ENCODE measurements at regions not wholly inside any gene's neighbourhood (a gene's known extent, or its start where the extent isn't known, plus 50 kb on each side); places are given as distances from the start of the nearest gene placed in this dataset.

DNA sequence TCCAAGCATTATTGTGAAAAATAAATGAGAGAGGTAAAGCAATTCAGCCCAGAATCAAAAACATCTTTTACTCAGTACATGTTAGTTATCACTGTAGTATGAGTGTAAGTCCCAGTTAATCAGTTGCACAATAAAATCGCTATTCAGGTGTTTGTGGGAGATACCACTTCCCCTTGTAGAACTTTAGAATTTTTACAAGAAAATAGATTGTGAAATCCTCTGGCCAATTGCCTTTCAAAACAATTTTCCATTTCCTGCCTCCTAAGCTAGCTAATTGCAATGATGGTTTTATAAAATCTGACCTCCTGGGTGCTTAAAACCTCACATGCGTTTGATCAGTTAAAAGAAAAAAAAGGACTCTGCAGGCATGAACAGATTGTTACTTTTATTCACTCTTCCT, 332.5 kb downstream of the PID1 start:
- ATAC-seq: no peak
- no peak for TF ChIP-seq TSHZ2 (CRISPR knock-in tag; IDR thresholded peaks at IDR 0.05)
- no peak for TF ChIP-seq ZNF8 (CRISPR knock-in tag; IDR thresholded peaks at IDR 0.05)
- TF ChIP-seq PATZ1 (CRISPR knock-in tag; IDR thresholded peaks at IDR 0.05; ENCODE audit: borderline replicate concordance): no peak
- TF ChIP-seq OSR1 (CRISPR knock-in tag; IDR thresholded peaks at IDR 0.05): no peak
- TF ChIP-seq RARB (CRISPR knock-in tag; IDR thresholded peaks at IDR 0.05): no peak
- TF ChIP-seq ZNF70 (CRISPR knock-in tag; IDR thresholded peaks at IDR 0.05): no peak
- TF ChIP-seq ZNF565 (CRISPR knock-in tag; conservative IDR thresholded peaks at IDR 0.05; ENCODE audit: low read depth): no peak
- no peak for TF ChIP-seq ARNTL (CRISPR knock-in tag; IDR thresholded peaks at IDR 0.05; ENCODE audit: borderline replicate concordance, low read depth)
- no peak for TF ChIP-seq ISL1 (CRISPR knock-in tag; IDR thresholded peaks at IDR 0.05)
- no peak for TF ChIP-seq ZFP30 (CRISPR knock-in tag; IDR thresholded peaks at IDR 0.05)
- TF ChIP-seq, protein P1, sequence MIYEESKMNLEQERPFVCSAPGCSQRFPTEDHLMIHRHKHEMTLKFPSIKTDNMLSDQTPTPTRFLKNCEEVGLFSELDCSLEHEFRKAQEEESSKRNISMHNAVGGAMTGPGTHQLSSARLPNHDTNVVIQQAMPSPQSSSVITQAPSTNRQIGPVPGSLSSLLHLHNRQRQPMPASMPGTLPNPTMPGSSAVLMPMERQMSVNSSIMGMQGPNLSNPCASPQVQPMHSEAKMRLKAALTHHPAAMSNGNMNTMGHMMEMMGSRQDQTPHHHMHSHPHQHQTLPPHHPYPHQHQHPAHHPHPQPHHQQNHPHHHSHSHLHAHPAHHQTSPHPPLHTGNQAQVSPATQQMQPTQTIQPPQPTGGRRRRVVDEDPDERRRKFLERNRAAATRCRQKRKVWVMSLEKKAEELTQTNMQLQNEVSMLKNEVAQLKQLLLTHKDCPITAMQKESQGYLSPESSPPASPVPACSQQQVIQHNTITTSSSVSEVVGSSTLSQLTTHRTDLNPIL (CRISPR knock-in tag; IDR thresholded peaks at IDR 0.05; ENCODE audit: low read depth): no peak
- no peak for TF ChIP-seq TOX (CRISPR knock-in tag; IDR thresholded peaks at IDR 0.05; ENCODE audit: borderline replicate concordance)

GRCh38 chr2:228927028-228928010, 343.8 kb downstream of the PID1 start:
- ATAC-seq: no peak
- TF ChIP-seq SNAI2 (CRISPR knock-in tag; IDR thresholded peaks at IDR 0.05): no peak
- TF ChIP-seq RARB (CRISPR knock-in tag; IDR thresholded peaks at IDR 0.05): no peak
- no peak for TF ChIP-seq CSDC2 (CRISPR knock-in tag; IDR thresholded peaks at IDR 0.05)
- TF ChIP-seq ZNF565 (CRISPR knock-in tag; conservative IDR thresholded peaks at IDR 0.05; ENCODE audit: low read depth): no peak
- TF ChIP-seq ZFP30 (CRISPR knock-in tag; IDR thresholded peaks at IDR 0.05): no peak
- TF ChIP-seq ZNF8 (CRISPR knock-in tag; IDR thresholded peaks at IDR 0.05): no peak
- no peak for TF ChIP-seq CSRNP3 (CRISPR knock-in tag; IDR thresholded peaks at IDR 0.05)
- TF ChIP-seq PATZ1 (CRISPR knock-in tag; IDR thresholded peaks at IDR 0.05; ENCODE audit: borderline replicate concordance): no peak
- no peak for TF ChIP-seq POU6F1 (CRISPR knock-in tag; IDR thresholded peaks at IDR 0.05; ENCODE audit: borderline replicate concordance, low read depth)
- TF ChIP-seq ARNTL (CRISPR knock-in tag; IDR thresholded peaks at IDR 0.05; ENCODE audit: borderline replicate concordance, low read depth): no peak
- TF ChIP-seq, protein P1 (CRISPR knock-in tag; IDR thresholded peaks at IDR 0.05; ENCODE audit: low read depth): no peak
- TF ChIP-seq ZFP3 (CRISPR knock-in tag; IDR thresholded peaks at IDR 0.05): no peak
- TF ChIP-seq ZNF70 (CRISPR knock-in tag; IDR thresholded peaks at IDR 0.05): no peak
- no peak for TF ChIP-seq OSR1 (CRISPR knock-in tag; IDR thresholded peaks at IDR 0.05)
- TF ChIP-seq TCF4 (CRISPR knock-in tag; IDR thresholded peaks at IDR 0.05; ENCODE audit: borderline replicate concordance): no peak
- TF ChIP-seq ISL1 (CRISPR knock-in tag; IDR thresholded peaks at IDR 0.05): no peak
- no peak for TF ChIP-seq TOX (CRISPR knock-in tag; IDR thresholded peaks at IDR 0.05; ENCODE audit: borderline replicate concordance)

Data from SK-N-SH treated with all-trans-retinoic acid at 6 μM for 48 hours (cell line).